AG04450 (cell line): ENCODE measurements at regions not wholly inside any gene's neighbourhood (a gene's known extent, or its start where the extent isn't known, plus 50 kb on each side); places are given as distances from the start of the nearest gene placed in this dataset.

ENCODE experiments used
- CTCF ChIA-PET: fragments of 300-600, 350-600 bp; formaldehyde crosslinking; extraction: SDS; loops from one replicate; lab custom pipeline; 2022; ENCODE audit warnings: antibody characterized with exemption, inconsistent platforms; lab: Charles Lee
- POLR2A ChIA-PET: fragments of 350-600 bp; formaldehyde crosslinking; extraction: SDS; loops from one replicate; lab custom pipeline; 2021; ENCODE audit warnings: antibody characterized with exemption, inconsistent platforms; lab: Yijun Ruan, JAX
- DNase-seq: peaks from one replicate; pipeline ENCODE4 v3.0.0-alpha.2; 2011; ENCODE audit warnings: low read depth, low spot score
- H3K27ac ChIP-seq: one replicate; pipeline ENCODE4 v1.5.1; 2012; ENCODE audit warnings: low read depth, low read length, control low read depth
- H3K27me3 ChIP-seq: one replicate; pipeline ENCODE4 v1.6.0; 2012; ENCODE audit warnings: low read length; ENCODE audit not compliant: control insufficient read depth, insufficient read depth
- H3K4me3 ChIP-seq: 2 replicates; pipeline ENCODE4 v1.5.1; 2011; ENCODE audit warnings: mild to moderate bottlenecking, low read depth, low read length, control low read depth
- H3K9me3 ChIP-seq: 2 replicates; pipeline ENCODE4 v1.5.1; 2012; ENCODE audit warnings: low read length; ENCODE audit not compliant: control insufficient read depth, insufficient read depth
- CTCF ChIP-seq: IDR thresholded peaks from 2 replicates; pipeline ENCODE4 v1.5.1; 2011; ENCODE audit warnings: low read depth, low read length, control low read depth, inconsistent platforms

- CTCF ChIA-PET: interaction anchor here (0.6 kb wide), 1 partner anchor 284 kb away, joined by 3 read pairs; no protein-coding TSS in a partner anchor
- POLR2A ChIA-PET: interaction anchor here (0.6 to 1.5 kb wide), 6 partner anchors 17 to 586 kb away, joined by 3 to 10 read pairs (median 4); partner anchors contain the start of genes FAM161A and XPO1
- peak overlapping the region; percentile 100 for H3K27ac ChIP-seq
- H3K4me3 ChIP-seq: peak overlapping the region; percentile 82
- no peaks in the 10 kb centered on the region for H3K27me3 ChIP-seq
- peaks cover 7% of the 10 kb centered on the region for H3K9me3 ChIP-seq
- DNase-seq: peak; percentile 97
- TF ChIP-seq CTCF: no peak
Observed at GRCh38 chr2:61764035-61764800, 89.6 kb downstream of the FAM161A start.

GRCh38 chr2:61763605-61764034 lies 90.2 kb downstream of the FAM161A start:
- Histone ChIP-seq H3K27ac (peak overlapping the region; percentile 100), H3K9me3 (peaks cover 7% of the 10 kb centered on the region), H3K4me3 (peak overlapping the region; percentile 82), H3K27me3 (no peaks in the 10 kb centered on the region)
- CTCF ChIA-PET: interaction anchor here (0.6 kb wide), 1 partner anchor 283 kb away, joined by 3 read pairs; no protein-coding TSS in a partner anchor
- peak; percentile 33; the same call in 1 of the 2 replicates for TF ChIP-seq CTCF
- POLR2A ChIA-PET: interaction anchor here (0.6 to 1.5 kb wide), 5 partner anchors 90 to 586 kb away, joined by 3 to 10 read pairs (median 4); partner anchors contain the start of genes FAM161A and XPO1
- peak; percentile 62 for DNase-seq

- CTCF ChIA-PET: interaction anchor here (0.8 kb wide), 1 partner anchor 13 kb away, joined by 3 read pairs; no protein-coding TSS in a partner anchor
- POLR2A ChIA-PET: no interaction called here
Observed at GRCh38 chr2:61762292-61762691, 91.6 kb downstream of the FAM161A start.

GRCh38 chr2:61759718-61760117 lies 94.1 kb downstream of the FAM161A start:
- Histone ChIP-seq H3K27me3 (no peaks in the 10 kb centered on the region), H3K4me3 (no peak overlapping the region), H3K9me3 (peaks cover 3% of the 10 kb centered on the region), H3K27ac (no peak overlapping the region)
- no peak for TF ChIP-seq CTCF
- ChIA-PET CTCF (no interaction called here), POLR2A (no interaction called here)
- peak; percentile 24 for DNase-seq

More at GRCh38 chr2:61762292-61762691, 91.6 kb downstream of the FAM161A start:
- H3K27me3 ChIP-seq: no peaks in the 10 kb centered on the region
- H3K4me3 ChIP-seq: no peak overlapping the region
- DNase-seq: no peak
- no peak overlapping the region for H3K27ac ChIP-seq
- H3K9me3 ChIP-seq: peaks cover 7% of the 10 kb centered on the region
- no peak for TF ChIP-seq CTCF

GRCh38 chr2:61759005-61759404 lies 94.9 kb downstream of the FAM161A start:
- no peak overlapping the region for H3K27ac ChIP-seq
- ChIA-PET CTCF (no interaction called here), POLR2A (interaction anchor here (0.7 kb wide), 1 partner anchor 104 kb away, joined by 4 read pairs; no protein-coding TSS in a partner anchor)
- H3K4me3 ChIP-seq: no peak overlapping the region
- no peaks in the 10 kb centered on the region; the same call in none of the 2 replicates for H3K9me3 ChIP-seq
- peak; percentile 88 for DNase-seq
- TF ChIP-seq CTCF: no peak
- H3K27me3 ChIP-seq: no peaks in the 10 kb centered on the region
